GM19239 (cell line): ENCODE measurements at regions not wholly inside any gene's neighbourhood (a gene's known extent, or its start where the extent isn't known, plus 50 kb on each side); places are given as distances from the start of the nearest gene placed in this dataset.
"Not testable (repeated sequence)": the region's sequence is repeated elsewhere in the genome, so short reads cannot be mapped to it uniquely, and the experiment has no call there.

Experiments used
- DNase-seq: peaks from one replicate; pipeline ENCODE4 v3.0.0; 2011; ENCODE audit warnings: low spot score; ENCODE audit not compliant: insufficient read length
- FAIRE-seq: peaks from 2 replicates; lab custom pipeline; 2011; peaks lifted over from hg19 to GRCh38; lab: Jason Lieb, UNC

GRCh38 chr1:213744780-213745179, 243.0 kb upstream of the PROX1 start:
- FAIRE-seq (no peak), DNase-seq (no peak)

- DNase-seq (no peak), FAIRE-seq (no peak)
Observed at GRCh38 chr1:213745451-213745850, 242.3 kb upstream of the PROX1 start.

GRCh38 chr1:213749558-213749957, 238.2 kb upstream of the PROX1 start:
- no peak for DNase-seq
- no peak for FAIRE-seq

GRCh38 chr1:213750231-213751063, 237.3 kb upstream of the PROX1 start:
- DNase-seq, result no peak

GRCh38 chr1:213751064-213751397, 236.7 kb upstream of the PROX1 start:
- no peak for DNase-seq
- no peak for FAIRE-seq

More at GRCh38 chr1:213750231-213751063, 237.3 kb upstream of the PROX1 start:
- FAIRE-seq, result no peak

- FAIRE-seq (no peak), DNase-seq (no peak)
Observed at GRCh38 chr1:213759359-213760181, 228.2 kb upstream of the PROX1 start.

GRCh38 chr1:213761845-213762407, 225.8 kb upstream of the PROX1 start:
- FAIRE-seq, result no peak

GRCh38 chr1:213767683-213768082, 220.1 kb upstream of the PROX1 start:
- FAIRE-seq (no peak), DNase-seq (no peak)

More at GRCh38 chr1:213761845-213762407, 225.8 kb upstream of the PROX1 start:
- DNase-seq, result no peak

- no peak for FAIRE-seq
- DNase-seq, result no peak
Observed at GRCh38 chr1:213772128-213773063, 215.4 kb upstream of the PROX1 start.

GRCh38 chr1:213773975-213774374, 213.8 kb upstream of the PROX1 start:
- DNase-seq, result no peak
- FAIRE-seq, result no peak

- DNase-seq (no peak), FAIRE-seq (no peak)
Observed at GRCh38 chr1:213776969-213777368, 210.8 kb upstream of the PROX1 start.

- no peak for DNase-seq
Observed at GRCh38 chr1:213779228-213779627, 208.5 kb upstream of the PROX1 start.

GRCh38 chr1:213782941-213783672, 204.7 kb upstream of the PROX1 start:
- no peak for DNase-seq
- no peak for FAIRE-seq

More at GRCh38 chr1:213779228-213779627, 208.5 kb upstream of the PROX1 start:
- no peak for FAIRE-seq

GRCh38 chr1:213783893-213784292, 203.9 kb upstream of the PROX1 start:
- DNase-seq (no peak), FAIRE-seq (no peak)

- FAIRE-seq (no peak), DNase-seq (no peak)
Observed at GRCh38 chr1:213786683-213787082, 201.1 kb upstream of the PROX1 start.

GRCh38 chr1:213790565-213790964, 197.2 kb upstream of the PROX1 start:
- no peak for DNase-seq
- no peak for FAIRE-seq

GRCh38 chr1:213793482-213794067, 194.2 kb upstream of the PROX1 start:
- DNase-seq (no peak), FAIRE-seq (no peak)

GRCh38 chr1:213796525-213796924, 191.2 kb upstream of the PROX1 start:
- no peak for FAIRE-seq
- no peak for DNase-seq

GRCh38 chr1:213808288-213808687, 179.5 kb upstream of the PROX1 start:
- not testable (repeated sequence) for FAIRE-seq

More at GRCh38 chr1:213808288-213808687, 179.5 kb upstream of the PROX1 start:
- not testable (repeated sequence) for DNase-seq
